T-helper 2 cell (primary cell): ENCODE measurements at regions not wholly inside any gene's neighbourhood (a gene's known extent, or its start where the extent isn't known, plus 50 kb on each side); places are given as distances from the start of the nearest gene placed in this dataset.
"Not testable (repeated sequence)": the region's sequence is repeated elsewhere in the genome, so short reads cannot be mapped to it uniquely, and the experiment has no call there.

Experiments used
- DNase-seq, 5 experiments: peaks; one replicate each; pipeline versions ENCODE4 v3.0.0 to v3.0.0-alpha.2; 2012 to 2022

GRCh38 chr6:3672339-3672738 is 79.2 kb downstream of the PXDC1 start:
- DNase-seq = not testable (repeated sequence)

DNA sequence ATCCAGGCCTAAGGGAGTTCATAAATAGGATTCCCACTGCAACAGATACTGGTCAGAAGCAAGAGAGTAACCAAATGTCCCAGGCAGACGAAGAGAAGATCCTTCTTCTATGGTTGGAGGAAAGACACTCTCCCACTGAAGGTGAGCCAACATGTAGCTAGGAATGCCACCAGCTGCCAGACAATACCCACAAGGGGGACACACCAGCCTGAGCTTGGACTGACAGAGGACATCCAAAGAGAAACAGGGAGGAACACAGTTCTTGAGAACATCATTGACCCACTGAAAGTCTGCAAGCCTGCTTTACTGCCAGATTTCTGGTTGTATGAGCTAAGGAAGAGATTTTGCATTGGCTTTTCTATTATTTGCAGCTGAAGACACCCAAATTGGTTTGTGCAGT is 80.1 kb downstream of the PXDC1 start:
- DNase-seq = no peak

DNA sequence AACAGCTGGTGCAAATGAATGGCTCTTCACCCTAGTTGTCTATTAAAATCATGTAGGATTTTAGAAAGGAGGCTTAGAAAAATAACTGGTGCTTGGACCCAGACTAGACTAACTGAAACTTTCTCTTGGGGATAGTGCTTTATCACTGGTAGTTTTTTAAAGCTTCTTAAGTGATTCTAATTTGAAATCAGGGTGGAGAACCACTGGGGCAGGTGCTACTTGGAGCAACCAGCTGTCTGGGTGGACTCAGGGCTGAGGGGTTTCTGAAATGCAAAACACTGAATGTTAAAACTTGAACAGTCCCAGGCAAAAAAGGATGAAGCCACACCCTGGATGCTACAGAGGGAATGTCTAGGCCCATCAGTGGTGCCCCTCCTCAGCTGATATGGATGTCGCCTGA is 81.2 kb downstream of the PXDC1 start:
- no peak for DNase-seq

- DNase-seq = no peak
Observed at GRCh38 chr6:3669916-3670315, 81.6 kb downstream of the PXDC1 start.

GRCh38 chr6:3665608-3666007 is 85.9 kb downstream of the PXDC1 start:
- DNase-seq = no peak

GRCh38 chr6:3664625-3665041 is 86.9 kb downstream of the PXDC1 start:
- DNase-seq = no peak

GRCh38 chr6:3663811-3664210 is 87.7 kb downstream of the PXDC1 start:
- DNase-seq = no peak

DNA sequence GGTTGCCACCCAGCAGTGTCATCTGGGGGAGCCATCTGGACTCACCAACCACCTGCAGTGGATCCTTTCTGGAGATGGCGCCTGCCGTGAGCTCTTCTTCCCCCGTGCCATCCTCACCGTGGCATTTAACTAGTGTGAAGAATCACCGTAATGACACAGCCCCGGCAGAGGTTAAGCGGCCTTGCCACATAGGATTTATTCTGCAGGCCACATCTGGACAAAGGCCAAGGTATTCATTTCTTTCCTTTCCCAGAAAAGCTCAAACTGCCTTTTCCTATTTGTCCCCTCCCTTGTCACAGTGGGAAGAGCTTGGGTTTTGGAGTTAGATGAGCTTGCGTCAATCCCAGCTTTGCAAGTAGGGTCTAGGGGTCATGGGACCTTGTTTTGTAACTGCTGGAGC is 88.4 kb downstream of the PXDC1 start:
- no peak for DNase-seq

DNA sequence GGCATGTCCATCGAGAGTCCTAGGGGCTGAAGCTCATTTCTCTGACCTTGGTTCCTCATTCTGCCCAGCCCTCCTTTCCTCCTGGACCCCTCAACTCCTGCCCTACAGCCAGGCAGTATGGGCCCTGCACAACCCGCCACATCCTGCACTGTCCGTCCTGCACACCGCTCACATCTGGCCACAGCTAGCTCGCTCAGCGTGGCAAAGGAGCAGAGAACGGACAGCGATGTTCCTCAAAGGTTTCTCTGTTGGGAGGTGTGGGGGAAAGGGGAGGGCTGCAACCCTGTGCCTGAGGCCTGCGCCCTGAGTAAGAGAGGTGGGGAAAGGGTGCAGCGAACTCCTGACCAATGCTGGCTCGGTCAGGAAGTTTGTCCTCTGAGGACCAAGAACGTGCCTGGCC is 90.1 kb downstream of the PXDC1 start:
- DNase-seq = no peak

- DNase-seq = no peak
Observed at GRCh38 chr6:3660473-3660872, 91.0 kb downstream of the PXDC1 start.

GRCh38 chr6:3659748-3660147 is 91.8 kb downstream of the PXDC1 start:
- no peak for DNase-seq

DNA sequence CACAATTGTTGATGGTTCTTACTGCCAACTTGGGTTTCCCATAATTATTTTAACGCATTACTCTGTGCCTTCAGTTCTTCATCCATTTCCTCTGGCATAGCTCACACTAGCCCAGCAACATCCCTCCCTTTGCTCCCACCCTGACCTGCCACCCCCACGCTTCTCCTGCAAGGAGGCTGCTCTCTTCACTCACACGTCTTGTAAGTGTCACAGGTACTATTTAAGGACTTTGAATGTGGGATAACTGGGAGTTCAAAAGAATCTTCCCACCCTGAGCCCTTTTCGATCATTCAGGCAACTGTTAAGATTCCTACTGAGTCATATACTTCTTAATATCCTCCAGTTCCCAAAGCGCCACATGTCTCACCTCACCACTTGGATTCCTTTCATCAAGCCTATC is 95.4 kb downstream of the PXDC1 start:
- no peak for DNase-seq

GRCh38 chr6:3654898-3655297 is 96.6 kb downstream of the PXDC1 start:
- DNase-seq = no peak

DNA sequence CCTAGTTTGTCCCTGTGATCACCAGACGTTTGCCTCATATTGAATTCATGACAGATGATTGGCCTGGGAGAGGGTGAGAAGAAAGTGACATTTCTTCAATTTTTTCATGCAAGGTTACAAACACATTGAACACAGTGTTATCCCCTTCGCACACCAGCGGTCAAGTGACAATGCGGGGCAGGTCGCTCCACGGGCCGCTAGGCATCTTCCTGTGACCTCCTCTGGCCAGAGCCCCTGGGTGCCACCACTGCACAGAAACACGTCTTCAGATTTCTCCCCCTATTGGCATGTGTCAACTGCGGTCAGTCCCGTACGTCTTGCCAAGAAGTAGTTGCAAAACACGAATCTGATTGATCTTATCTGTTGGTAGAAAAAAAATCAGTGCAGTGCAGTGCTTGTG is 97.1 kb downstream of the PXDC1 start:
- DNase-seq = no peak

GRCh38 chr6:3653528-3654070 is 97.9 kb downstream of the PXDC1 start:
- DNase-seq = no peak

GRCh38 chr6:3651698-3652229 is 99.7 kb downstream of the PXDC1 start:
- DNase-seq = no peak

DNA sequence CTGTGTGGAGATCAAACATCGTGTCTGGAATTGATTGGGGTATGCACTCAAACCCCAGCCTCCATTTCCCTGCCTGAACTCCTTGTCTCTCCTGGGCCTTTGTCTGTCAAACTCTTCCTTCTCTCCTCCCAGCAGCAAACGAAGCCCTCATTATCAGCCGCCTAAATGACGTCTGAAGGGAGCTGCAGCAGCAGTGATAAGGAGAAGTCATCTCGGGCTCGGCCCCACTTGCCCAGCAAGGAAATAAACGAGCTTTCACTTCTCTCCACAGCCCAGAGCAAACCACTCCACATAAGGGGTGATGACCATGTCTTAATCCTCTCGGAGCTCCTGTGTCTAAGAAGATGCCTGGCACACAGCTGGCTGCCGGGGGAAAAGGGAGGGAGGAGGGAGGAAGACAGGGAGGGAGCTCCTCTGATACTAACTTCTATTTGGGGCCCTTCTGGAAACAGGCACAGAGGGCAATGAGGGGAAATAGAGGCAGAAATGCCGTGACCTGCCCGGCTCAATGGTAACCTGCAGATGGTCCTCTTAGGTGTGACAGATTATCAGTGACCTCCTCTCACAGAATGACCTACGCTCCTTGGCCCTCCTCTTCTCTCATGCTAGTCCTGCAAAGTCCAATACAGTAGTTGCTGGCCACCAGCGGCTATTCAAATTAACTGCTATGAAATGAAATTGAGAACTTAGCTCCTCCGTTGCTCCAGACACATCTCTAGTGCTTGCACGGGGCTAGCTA is 100.4 kb downstream of the PXDC1 start:
- DNase-seq = no peak

DNA sequence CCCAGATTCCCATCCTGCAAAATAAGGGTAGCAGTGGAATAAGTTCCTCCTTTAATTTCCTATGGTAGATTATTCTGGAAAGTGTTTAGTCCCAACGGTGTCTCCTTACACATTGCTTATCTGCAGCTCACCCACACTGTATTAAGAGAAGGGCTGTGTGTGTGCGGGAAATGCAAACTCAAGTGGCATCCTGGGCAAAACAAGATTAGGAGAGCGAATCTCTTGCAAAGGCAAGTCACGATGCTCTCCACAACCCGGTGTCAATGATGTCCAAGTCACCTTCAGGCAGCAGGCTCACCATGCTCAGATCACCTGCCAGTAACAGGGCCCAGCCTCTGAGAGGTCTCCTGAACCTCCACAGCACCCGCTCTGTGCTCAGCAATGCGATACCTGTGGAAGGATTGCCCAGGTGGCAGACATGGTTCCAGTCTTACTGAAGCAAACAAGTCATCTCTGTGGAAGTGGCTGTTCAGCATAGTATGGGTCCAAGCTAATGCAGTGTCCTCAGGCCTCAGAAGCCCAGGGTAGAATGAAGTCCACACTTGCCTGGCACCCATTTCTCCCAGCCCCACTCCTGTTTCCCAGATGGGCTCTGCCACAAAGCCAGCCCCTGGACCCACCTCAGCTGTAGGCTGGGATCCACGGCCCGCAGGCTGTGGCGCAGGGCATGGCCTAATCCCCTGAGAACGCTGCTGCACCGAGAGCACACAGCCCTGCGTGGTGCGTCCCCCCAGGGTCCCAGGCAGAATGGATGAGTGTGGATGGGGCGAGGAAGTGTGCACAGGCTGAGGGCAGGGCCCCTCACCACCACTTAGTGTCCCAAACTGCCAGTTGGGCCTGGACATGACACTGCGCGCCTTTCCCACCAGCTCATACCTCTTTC is 101.2 kb downstream of the PXDC1 start:
- no peak for DNase-seq

GRCh38 chr6:3648724-3649123 is 102.8 kb downstream of the PXDC1 start:
- DNase-seq = no peak

DNA sequence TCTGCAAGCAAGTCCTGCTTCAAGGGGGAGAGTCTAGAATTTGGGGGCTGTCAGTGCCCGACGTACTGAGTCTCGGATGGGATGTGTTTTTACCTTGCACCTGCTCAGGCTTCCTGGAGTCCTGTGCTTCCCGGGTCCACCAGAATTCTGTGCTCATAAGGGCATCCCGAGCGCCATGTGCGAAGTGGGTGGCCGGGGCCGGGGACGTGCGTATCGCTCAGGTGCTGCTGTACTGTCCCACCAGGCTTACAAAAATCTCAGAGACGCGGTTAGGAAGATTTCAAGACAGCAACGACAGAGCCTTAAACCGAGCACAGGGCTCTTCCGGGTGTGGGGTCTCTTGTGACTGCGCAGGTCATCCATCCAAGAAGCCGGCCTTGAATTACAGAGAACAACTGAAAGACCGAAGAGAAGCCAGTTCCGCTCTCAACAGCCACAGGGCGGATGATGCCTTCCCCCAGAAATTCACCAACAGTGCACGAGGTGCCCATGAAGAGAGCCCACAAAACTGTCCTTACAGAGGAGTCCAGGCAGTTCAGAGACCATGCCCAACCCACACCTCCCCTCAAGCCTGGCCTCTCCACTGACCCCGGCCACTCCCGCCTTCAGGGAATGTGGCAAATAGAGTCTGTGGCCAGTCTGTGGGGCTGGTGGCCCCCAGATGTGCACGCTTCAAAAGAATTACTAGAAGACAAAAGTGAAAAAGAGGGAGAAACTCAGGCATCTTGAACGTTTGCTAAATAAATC is 104.7 kb downstream of the PXDC1 start:
- no peak for DNase-seq

- DNase-seq = no peak
Observed at GRCh38 chr6:3644739-3645012, 106.8 kb downstream of the PXDC1 start.

- DNase-seq = no peak
Observed at GRCh38 chr6:3643921-3644738, 107.4 kb downstream of the PXDC1 start.
